ENCODE measurements at regions not wholly inside any gene's neighbourhood (a gene's known extent, or its start where the extent isn't known, plus 50 kb on each side); places are given as distances from the start of the nearest gene placed in this dataset.

DNA sequence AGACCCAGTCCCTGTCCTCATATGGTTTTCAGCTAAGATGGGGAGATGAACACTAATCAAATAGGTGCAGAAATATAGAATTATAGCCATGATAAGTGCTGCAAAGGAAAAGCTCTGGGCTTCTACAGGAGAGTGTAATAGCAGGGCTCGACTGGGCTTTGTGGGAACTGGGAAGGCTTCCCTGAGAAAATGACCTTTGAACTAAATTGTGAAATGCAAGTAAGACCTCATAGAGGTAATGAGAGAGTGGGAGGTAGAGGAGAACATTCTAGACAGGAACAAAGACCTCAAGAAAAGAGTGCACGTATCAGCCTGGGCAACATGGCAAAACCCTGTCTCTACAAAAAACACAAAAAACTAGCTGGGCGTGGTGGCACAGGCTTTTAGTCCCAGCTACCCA, 231.6 kb downstream of the ABHD5 start:
- Histone ChIP-seq H2BK120ac (ENCODE audit: low read depth, low read length, poor library complexity, severe bottlenecking) (no peak overlapping the region), H3K9me3 (ENCODE audit: control insufficient read depth, low read depth, low read length) (no peaks in the 10 kb centered on the region), H2BK15ac (ENCODE audit: low read depth, low read length) (no peak overlapping the region), H3K27me3 (ENCODE audit: insufficient read depth, low read length) (no peaks in the 10 kb centered on the region), H2BK20ac (ENCODE audit: low read depth, low read length, poor library complexity, severe bottlenecking) (no peak overlapping the region), H2AK5ac (ENCODE audit: insufficient read length, low read length) (no peak overlapping the region), H4K20me1 (ENCODE audit: control insufficient read depth, insufficient read depth, insufficient read length) (no peaks in the 10 kb centered on the region), H2AFZ (ENCODE audit: low read length) (no peak overlapping the region), H3K23me2 (ENCODE audit: insufficient read length, low read depth, low read length, poor library complexity, severe bottlenecking) (no peaks in the 10 kb centered on the region), H3T11ph (ENCODE audit: low read length) (no peak overlapping the region), H4K5ac (ENCODE audit: insufficient read length, low read depth, low read length) (no peak overlapping the region), H3K56ac (ENCODE audit: insufficient read length, low read depth, low read length) (no peak overlapping the region), H3K79me1 (ENCODE audit: insufficient read depth, low read depth, low read length, poor library complexity, severe bottlenecking) (no peaks in the 10 kb centered on the region), H3K14ac (ENCODE audit: insufficient read depth, low read length) (no peak overlapping the region), H3K23ac (ENCODE audit: insufficient read length, low read depth, low read length) (no peak overlapping the region), H3K18ac (ENCODE audit: insufficient read length, low read depth, low read length) (no peak overlapping the region), H3K9ac (ENCODE audit: extremely low read depth, insufficient read length, low read length) (no peak overlapping the region), H3K4me1 (ENCODE audit: insufficient read depth, low read length) (peaks cover 9% of the 10 kb centered on the region), H4K8ac (replicated peaks; ENCODE audit: insufficient read length, low read depth, low read length) (no peak overlapping the region), H4K91ac (ENCODE audit: insufficient read length, low read depth, low read length) (no peak overlapping the region), H3K79me2 (ENCODE audit: insufficient read depth, low read length) (no peaks in the 10 kb centered on the region), H3K4me2 (ENCODE audit: insufficient read depth, insufficient read length, low read length) (no peak overlapping the region), H2BK12ac (ENCODE audit: insufficient read length, low read depth, low read length) (no peak overlapping the region), H3K4ac (ENCODE audit: low read depth, low read length) (no peak overlapping the region), H3K27ac (ENCODE audit: insufficient read length, low read depth, low read length) (no peak overlapping the region), H2BK5ac (ENCODE audit: insufficient read length, low read length) (no peak overlapping the region)
- TF ChIP-seq, protein P1, sequence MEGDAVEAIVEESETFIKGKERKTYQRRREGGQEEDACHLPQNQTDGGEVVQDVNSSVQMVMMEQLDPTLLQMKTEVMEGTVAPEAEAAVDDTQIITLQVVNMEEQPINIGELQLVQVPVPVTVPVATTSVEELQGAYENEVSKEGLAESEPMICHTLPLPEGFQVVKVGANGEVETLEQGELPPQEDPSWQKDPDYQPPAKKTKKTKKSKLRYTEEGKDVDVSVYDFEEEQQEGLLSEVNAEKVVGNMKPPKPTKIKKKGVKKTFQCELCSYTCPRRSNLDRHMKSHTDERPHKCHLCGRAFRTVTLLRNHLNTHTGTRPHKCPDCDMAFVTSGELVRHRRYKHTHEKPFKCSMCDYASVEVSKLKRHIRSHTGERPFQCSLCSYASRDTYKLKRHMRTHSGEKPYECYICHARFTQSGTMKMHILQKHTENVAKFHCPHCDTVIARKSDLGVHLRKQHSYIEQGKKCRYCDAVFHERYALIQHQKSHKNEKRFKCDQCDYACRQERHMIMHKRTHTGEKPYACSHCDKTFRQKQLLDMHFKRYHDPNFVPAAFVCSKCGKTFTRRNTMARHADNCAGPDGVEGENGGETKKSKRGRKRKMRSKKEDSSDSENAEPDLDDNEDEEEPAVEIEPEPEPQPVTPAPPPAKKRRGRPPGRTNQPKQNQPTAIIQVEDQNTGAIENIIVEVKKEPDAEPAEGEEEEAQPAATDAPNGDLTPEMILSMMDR (conservative IDR thresholded peaks at IDR 0.05) = no peak
- WGBS (ENCODE audit: extremely low coverage, insufficient read length, low lambda C conversion rate) = no CpG with 5 or more reads among the region's 3 CpGs
- Mint-ChIP-seq H3K9me3 (peaks cover 0 to 2% of the 10 kb centered on the region in 2 experiments; a peak in 1 of 5 replicates), H3K27me3 (ENCODE audit: low read depth) (peaks cover 16% of the 10 kb centered on the region), H3K4me1 (peaks cover 36 to 47% of the 10 kb centered on the region in 2 experiments), H3K4me3 (no peak overlapping the region), H3K27ac (no peak overlapping the region), H3K36me3 (ENCODE audit: insufficient read depth in 1 of 3, low read depth in 3 of 3) (no peaks in the 10 kb centered on the region)
- no peak for DNase-seq

All from H9 (cell line).